ENCODE measurements at regions not wholly inside any gene's neighbourhood (a gene's known extent, or its start where the extent isn't known, plus 50 kb on each side); places are given as distances from the start of the nearest gene placed in this dataset.

DNA sequence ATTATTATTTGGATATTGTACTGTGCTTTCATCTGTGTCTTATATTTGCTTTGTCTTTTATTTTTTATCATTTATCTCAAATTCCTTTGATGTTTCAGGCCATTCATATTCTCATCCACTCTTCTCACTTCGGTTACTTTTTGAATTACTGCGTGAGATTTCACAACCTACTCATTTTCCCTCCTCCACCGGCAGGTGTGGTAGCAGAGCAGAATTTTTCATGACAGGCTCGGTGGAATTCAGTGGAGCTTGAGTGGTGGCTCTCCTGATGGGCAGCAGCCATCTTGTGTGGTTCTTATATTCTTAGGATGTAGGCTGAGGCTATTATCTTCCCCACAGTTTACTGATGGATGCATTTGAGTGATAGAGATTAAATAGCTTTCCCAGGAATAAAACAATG, 92.3 kb upstream of the IVNS1ABP start:
- H2AFZ ChIP-seq (ENCODE audit: low read depth, low read length), result no peak overlapping the region
- no peaks in the 10 kb centered on the region for H3K36me3 ChIP-seq (ENCODE audit: insufficient read depth, low read length)
- H3K27ac ChIP-seq (ENCODE audit: low read length), result no peak overlapping the region
- H3K9me3 ChIP-seq (ENCODE audit: insufficient read depth, low read length, severe bottlenecking), result peaks cover 2% of the 10 kb centered on the region
- TF ChIP-seq CTCF (IDR thresholded peaks at IDR 0.05; ENCODE audit: borderline replicate concordance, extremely low read depth, low read length, poor library complexity, severe bottlenecking) (no peak), EZH2 (IDR thresholded peaks at IDR 0.05; ENCODE audit: borderline replicate concordance, low read depth, low read length, severe bottlenecking) (no peak)
- H3K27me3 ChIP-seq (ENCODE audit: insufficient read depth, low read length, poor library complexity), result peaks cover 7% of the 10 kb centered on the region
- no peaks in the 10 kb centered on the region for H4K20me1 ChIP-seq (ENCODE audit: insufficient read depth, low read length)
- DNase-seq (no peak), ATAC-seq (ENCODE audit: insufficient read depth, low read depth) (no peak)
- no peak overlapping the region for H3K4me3 ChIP-seq (ENCODE audit: low read depth in 1 of 2, low read length in 2 of 2)
- no peak overlapping the region for H3K4me2 ChIP-seq (ENCODE audit: insufficient read depth, low read length)
- H3K9ac ChIP-seq (ENCODE audit: low read depth, low read length), result no peak overlapping the region
- no peaks in the 10 kb centered on the region for H3K4me1 ChIP-seq (ENCODE audit: insufficient read depth, low read length)
- H3K79me2 ChIP-seq (ENCODE audit: insufficient read depth, low read length), result no peaks in the 10 kb centered on the region

GRCh38 chr1:185408700-185409270, 91.7 kb upstream of the IVNS1ABP start:
- no peak for ATAC-seq (ENCODE audit: insufficient read depth, low read depth)
- Histone ChIP-seq H4K20me1 (ENCODE audit: insufficient read depth, low read length) (no peaks in the 10 kb centered on the region), H2AFZ (ENCODE audit: low read depth, low read length) (no peak overlapping the region), H3K27ac (ENCODE audit: low read length) (no peak overlapping the region), H3K4me2 (ENCODE audit: insufficient read depth, low read length) (no peak overlapping the region), H3K79me2 (ENCODE audit: insufficient read depth, low read length) (no peaks in the 10 kb centered on the region), H3K9ac (ENCODE audit: low read depth, low read length) (no peak overlapping the region), H3K36me3 (ENCODE audit: insufficient read depth, low read length) (no peaks in the 10 kb centered on the region), H3K4me1 (ENCODE audit: insufficient read depth, low read length) (no peaks in the 10 kb centered on the region), H3K9me3 (ENCODE audit: insufficient read depth, low read length, severe bottlenecking) (peaks cover 2% of the 10 kb centered on the region), H3K4me3 (ENCODE audit: low read depth in 1 of 2, low read length in 2 of 2) (no peak overlapping the region), H3K27me3 (ENCODE audit: insufficient read depth, low read length, poor library complexity) (peaks cover 7% of the 10 kb centered on the region)
- TF ChIP-seq CTCF (IDR thresholded peaks at IDR 0.05; ENCODE audit: borderline replicate concordance, extremely low read depth, low read length, poor library complexity, severe bottlenecking), result no peak
- TF ChIP-seq EZH2 (IDR thresholded peaks at IDR 0.05; ENCODE audit: borderline replicate concordance, low read depth, low read length, severe bottlenecking), result no peak
- no peak for DNase-seq

DNA sequence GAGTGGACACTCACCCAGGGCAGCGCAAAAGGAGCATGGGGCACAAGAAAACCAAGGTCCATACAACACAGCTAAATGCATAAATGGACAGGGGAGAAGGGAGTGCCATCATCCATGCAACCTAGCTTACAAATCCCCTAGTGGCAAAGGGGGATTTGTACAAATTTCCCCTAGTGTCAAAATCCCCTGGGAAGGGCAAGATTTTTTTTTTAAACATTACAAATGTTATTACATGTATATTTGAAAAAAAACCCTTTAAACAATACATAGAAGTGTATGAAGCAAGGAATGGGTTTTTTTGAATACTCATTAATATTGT, 89.6 kb upstream of the IVNS1ABP start:
- Histone ChIP-seq H3K9ac (ENCODE audit: low read depth, low read length) (no peak overlapping the region), H3K36me3 (ENCODE audit: insufficient read depth, low read length) (no peaks in the 10 kb centered on the region), H3K4me3 (ENCODE audit: low read depth in 1 of 2, low read length in 2 of 2) (no peak overlapping the region), H3K27ac (ENCODE audit: low read length) (no peak overlapping the region), H3K27me3 (ENCODE audit: insufficient read depth, low read length, poor library complexity) (peaks cover 7% of the 10 kb centered on the region), H3K79me2 (ENCODE audit: insufficient read depth, low read length) (no peaks in the 10 kb centered on the region), H3K4me2 (ENCODE audit: insufficient read depth, low read length) (no peak overlapping the region), H3K4me1 (ENCODE audit: insufficient read depth, low read length) (no peaks in the 10 kb centered on the region), H3K9me3 (ENCODE audit: insufficient read depth, low read length, severe bottlenecking) (peaks cover 2% of the 10 kb centered on the region), H4K20me1 (ENCODE audit: insufficient read depth, low read length) (no peaks in the 10 kb centered on the region), H2AFZ (ENCODE audit: low read depth, low read length) (no peak overlapping the region)
- TF ChIP-seq EZH2 (IDR thresholded peaks at IDR 0.05; ENCODE audit: borderline replicate concordance, low read depth, low read length, severe bottlenecking), result no peak
- no peak for TF ChIP-seq CTCF (IDR thresholded peaks at IDR 0.05; ENCODE audit: borderline replicate concordance, extremely low read depth, low read length, poor library complexity, severe bottlenecking)
- ATAC-seq (ENCODE audit: insufficient read depth, low read depth) (no peak), DNase-seq (no peak)
